PC-9 (cell line): ENCODE measurements at regions not wholly inside any gene's neighbourhood (a gene's known extent, or its start where the extent isn't known, plus 50 kb on each side); places are given as distances from the start of the nearest gene placed in this dataset.

Experiments
- BruUV-seq: library from RNA; stranded (reverse); fragments of 400-500 nt; replicated peaks from 2 replicates; lab custom pipeline; 2021; lab: Mats Ljungman, UMichigan
- CTCF ChIA-PET: fragments of 300-600 bp; sonication (Branson Sonifier 250); formaldehyde crosslinking; loops from one replicate; lab custom pipeline; 2022; ENCODE audit warnings: antibody characterized with exemption; lab: Charles Lee
- POLR2A ChIA-PET: fragments of 300-600 bp; sonication (Branson Sonifier 250); formaldehyde crosslinking; loops from one replicate; lab custom pipeline; 2022; ENCODE audit warnings: antibody characterized with exemption; ENCODE audit not compliant: unreplicated experiment; lab: Charles Lee
- DNase-seq, 2 experiments: peaks; one replicate each; pipeline versions ENCODE4 v3.0.0 to v3.0.0-alpha.2; 2015 to 2022; ENCODE audit warnings: mixed read lengths in 1 of 2
- H2AFZ ChIP-seq: fragments of 200-600 bp; sonication (generic); 2 replicates; pipeline ENCODE4 v1.8.1; 2017; ENCODE audit warnings: antibody characterized with exemption
- H3F3A ChIP-seq: fragments of 200-600 bp; sonication (generic); 2 replicates; pipeline ENCODE4 v1.8.1; 2017; ENCODE audit warnings: antibody characterized with exemption, mild to moderate bottlenecking, low read depth; ENCODE audit not compliant: insufficient read depth
- H3K27ac ChIP-seq: fragments of 200-600 bp; sonication (generic); 2 replicates; pipeline ENCODE4 v1.6.1; 2016; ENCODE audit warnings: mixed run types
- H3K27me3 ChIP-seq: fragments of 200-600 bp; sonication (generic); 2 replicates; pipeline ENCODE4 v1.6.1; 2016; ENCODE audit warnings: low read depth, mixed run types; ENCODE audit not compliant: insufficient read depth
- H3K36me3 ChIP-seq: fragments of 200-600 bp; sonication (generic); 2 replicates; pipeline ENCODE4 v1.6.1; 2016; ENCODE audit warnings: low read depth, mixed run types
- H3K4me1 ChIP-seq: fragments of 200-600 bp; sonication (generic); replicated peaks from 2 replicates; pipeline ENCODE4 v1.6.1; 2016; ENCODE audit warnings: mixed run types; ENCODE audit not compliant: insufficient read depth
- H3K4me2 ChIP-seq: fragments of 200-600 bp; sonication (generic); 2 replicates; pipeline ENCODE4 v1.6.1; 2017; ENCODE audit warnings: mixed run types
- H3K4me3 ChIP-seq: fragments of 200-600 bp; sonication (generic); 2 replicates; pipeline ENCODE4 v1.6.1; 2016; ENCODE audit warnings: mixed run types
- H3K79me2 ChIP-seq: fragments of 200-600 bp; sonication (generic); 2 replicates; pipeline ENCODE4 v1.6.1; 2017; ENCODE audit warnings: low read depth, mixed run types
- H3K9me2 ChIP-seq: fragments of 200-600 bp; sonication (generic); 2 replicates; pipeline ENCODE4 v1.8.1; 2017; ENCODE audit warnings: mild to moderate bottlenecking; ENCODE audit not compliant: insufficient read depth
- H3K9me3 ChIP-seq: fragments of 200-600 bp; sonication (generic); 2 replicates; pipeline ENCODE4 v1.8.1; 2016; ENCODE audit warnings: low read depth; ENCODE audit not compliant: insufficient read depth
- H4K20me1 ChIP-seq: fragments of 200-600 bp; sonication (generic); 2 replicates; pipeline ENCODE4 v1.8.1; 2017; ENCODE audit not compliant: insufficient read depth
- EZH2 ChIP-seq: fragments of 200-600 bp; sonication (generic); IDR thresholded peaks from 2 replicates; pipeline ENCODE4 v1.8.0; 2017; ENCODE audit warnings: antibody characterized with exemption, low read depth
- intact Hi-C: fragments of 100-400 bp; cut with micrococcal nuclease; formaldehyde crosslinking; loops from one replicate; pipeline ENCODE4 v1.10.0; 2022; ENCODE audit not compliant: unreplicated experiment
- TF ChIP-seq, protein P1 (sequence below): fragments of 200-600 bp; sonication (generic); conservative IDR thresholded peaks from 2 replicates; pipeline ENCODE4 v1.6.1; 2017; ENCODE audit warnings: mixed run types, antibody characterized with exemption, mild to moderate bottlenecking, moderate library complexity

DNA sequence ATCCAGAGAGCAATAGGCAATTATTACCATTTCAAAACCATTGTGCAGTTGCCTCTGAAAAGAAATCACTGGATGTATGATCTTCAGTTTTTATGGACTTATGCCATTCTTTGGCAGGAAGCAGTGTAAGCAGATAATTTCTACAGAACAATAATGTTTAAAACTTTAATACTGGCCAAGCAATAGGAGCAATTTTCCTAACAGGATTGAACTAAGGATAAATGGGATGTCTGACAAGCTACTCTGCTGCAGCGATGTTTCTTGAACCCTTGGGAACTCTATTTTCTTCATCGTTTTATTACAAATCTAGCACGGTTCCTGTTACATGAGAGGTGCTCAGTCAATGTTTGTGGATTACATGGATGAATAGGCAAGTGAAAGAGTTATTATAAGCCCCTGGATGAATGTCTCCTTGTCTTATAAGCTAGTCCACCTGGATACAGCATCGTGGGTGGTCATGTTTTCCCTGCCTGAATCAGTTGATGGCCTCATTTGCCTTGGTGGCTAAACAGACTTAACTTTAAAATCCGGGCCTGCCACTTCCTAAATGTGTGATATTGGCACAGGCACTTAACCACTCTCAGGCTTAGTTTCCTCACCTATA lies 68.2 kb upstream of the MDM1 start:
- TF ChIP-seq, protein P1, sequence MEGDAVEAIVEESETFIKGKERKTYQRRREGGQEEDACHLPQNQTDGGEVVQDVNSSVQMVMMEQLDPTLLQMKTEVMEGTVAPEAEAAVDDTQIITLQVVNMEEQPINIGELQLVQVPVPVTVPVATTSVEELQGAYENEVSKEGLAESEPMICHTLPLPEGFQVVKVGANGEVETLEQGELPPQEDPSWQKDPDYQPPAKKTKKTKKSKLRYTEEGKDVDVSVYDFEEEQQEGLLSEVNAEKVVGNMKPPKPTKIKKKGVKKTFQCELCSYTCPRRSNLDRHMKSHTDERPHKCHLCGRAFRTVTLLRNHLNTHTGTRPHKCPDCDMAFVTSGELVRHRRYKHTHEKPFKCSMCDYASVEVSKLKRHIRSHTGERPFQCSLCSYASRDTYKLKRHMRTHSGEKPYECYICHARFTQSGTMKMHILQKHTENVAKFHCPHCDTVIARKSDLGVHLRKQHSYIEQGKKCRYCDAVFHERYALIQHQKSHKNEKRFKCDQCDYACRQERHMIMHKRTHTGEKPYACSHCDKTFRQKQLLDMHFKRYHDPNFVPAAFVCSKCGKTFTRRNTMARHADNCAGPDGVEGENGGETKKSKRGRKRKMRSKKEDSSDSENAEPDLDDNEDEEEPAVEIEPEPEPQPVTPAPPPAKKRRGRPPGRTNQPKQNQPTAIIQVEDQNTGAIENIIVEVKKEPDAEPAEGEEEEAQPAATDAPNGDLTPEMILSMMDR, result no peak
- no peak for TF ChIP-seq EZH2
- POLR2A ChIA-PET, result no interaction called here
- Histone ChIP-seq H3F3A (no peaks in the 10 kb centered on the region), H3K36me3 (no peaks in the 10 kb centered on the region), H3K4me2 (no peak overlapping the region), H2AFZ (no peak overlapping the region), H3K9me2 (no peaks in the 10 kb centered on the region), H3K9me3 (no peaks in the 10 kb centered on the region), H3K79me2 (no peaks in the 10 kb centered on the region), H3K4me1 (peaks cover 7% of the 10 kb centered on the region), H3K4me3 (no peak overlapping the region), H4K20me1 (no peaks in the 10 kb centered on the region), H3K27ac (no peak overlapping the region), H3K27me3 (no peaks in the 10 kb centered on the region)
- no peak for DNase-seq
- CTCF ChIA-PET, result no interaction called here
- no TSS peak for BruUV-seq
- intact Hi-C loops, result no loop called here

DNA sequence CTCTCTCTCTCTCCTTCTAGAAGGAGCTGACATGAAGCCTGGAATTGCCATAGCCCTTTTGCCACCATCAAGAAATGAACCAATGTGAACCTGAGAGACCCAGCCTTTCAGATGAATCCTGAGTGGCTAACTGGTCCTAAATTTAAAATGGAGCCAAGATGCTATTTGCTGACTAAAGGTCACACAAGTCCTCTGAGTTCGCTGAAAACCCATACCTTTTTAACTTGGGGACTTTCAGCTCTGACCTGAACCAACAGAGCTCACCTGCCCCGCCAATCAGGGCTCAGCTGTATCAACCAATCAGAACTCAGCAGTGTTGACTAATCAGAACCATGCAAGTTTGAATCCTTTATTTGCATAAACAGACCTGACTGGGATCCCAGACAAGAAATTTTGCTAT lies 70.3 kb upstream of the MDM1 start:
- Histone ChIP-seq H3F3A (no peaks in the 10 kb centered on the region), H3K9me3 (no peaks in the 10 kb centered on the region), H3K79me2 (no peaks in the 10 kb centered on the region), H3K27ac (no peak overlapping the region), H3K4me1 (peaks cover 20% of the 10 kb centered on the region), H3K9me2 (no peaks in the 10 kb centered on the region), H3K27me3 (no peaks in the 10 kb centered on the region), H4K20me1 (no peaks in the 10 kb centered on the region), H3K4me2 (no peak overlapping the region), H3K36me3 (no peaks in the 10 kb centered on the region), H2AFZ (no peak overlapping the region), H3K4me3 (no peak overlapping the region)
- CTCF ChIA-PET, result interaction anchor here (0.5 kb wide), 1 partner anchor 366 kb away, joined by 3 read pairs; no protein-coding TSS in a partner anchor
- no peak for DNase-seq
- intact Hi-C loops, result no loop called here
- TF ChIP-seq, protein P1, result no peak
- TF ChIP-seq EZH2, result no peak
- BruUV-seq, result no TSS peak
- POLR2A ChIA-PET, result no interaction called here

DNA sequence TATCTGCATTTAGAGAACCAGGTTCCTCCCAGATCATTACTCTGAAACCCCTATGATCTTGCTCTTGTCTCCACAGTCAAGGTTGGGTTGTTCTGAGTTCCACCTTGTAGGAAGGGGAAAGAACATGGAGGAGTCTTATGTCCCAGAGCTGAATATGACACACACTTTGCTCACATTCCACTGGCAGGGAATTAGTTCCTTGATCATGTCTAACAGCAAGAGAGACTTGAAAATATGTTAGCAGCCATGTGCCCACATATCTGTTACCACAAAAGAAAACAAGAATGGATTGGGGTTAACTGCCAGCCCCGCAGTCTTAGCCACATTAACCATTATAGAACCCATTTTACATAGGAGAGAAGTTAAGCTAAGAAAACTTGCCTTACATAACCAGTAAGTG lies 71.1 kb upstream of the MDM1 start:
- H3K9me3 ChIP-seq, result no peaks in the 10 kb centered on the region
- peaks cover 20% of the 10 kb centered on the region for H3K4me1 ChIP-seq
- intact Hi-C loops, result no loop called here
- CTCF ChIA-PET, result interaction anchor here (0.5 kb wide), 1 partner anchor 367 kb away, joined by 3 read pairs; no protein-coding TSS in a partner anchor
- POLR2A ChIA-PET, result no interaction called here
- TF ChIP-seq EZH2, result no peak
- TF ChIP-seq, protein P1, result no peak
- H3K4me3 ChIP-seq, result no peak overlapping the region
- H3K79me2 ChIP-seq, result no peaks in the 10 kb centered on the region
- no peaks in the 10 kb centered on the region for H4K20me1 ChIP-seq
- no peak overlapping the region for H3K4me2 ChIP-seq
- H3K36me3 ChIP-seq, result no peaks in the 10 kb centered on the region
- H3F3A ChIP-seq, result no peaks in the 10 kb centered on the region
- H3K9me2 ChIP-seq, result no peaks in the 10 kb centered on the region
- no peaks in the 10 kb centered on the region for H3K27me3 ChIP-seq
- no TSS peak for BruUV-seq
- no peak overlapping the region for H2AFZ ChIP-seq
- H3K27ac ChIP-seq, result no peak overlapping the region
- DNase-seq, result no peak
